ENCODE measurements at regions not wholly inside any gene's neighbourhood (a gene's known extent, or its start where the extent isn't known, plus 50 kb on each side); places are given as distances from the start of the nearest gene placed in this dataset.

GRCh38 chr2:116877944-116878343 is 936.5 kb upstream of the DDX18 start:
- no peak overlapping the region for H3K4me3 Mint-ChIP-seq (ENCODE audit: unreplicated experiment)
- DNase-seq (ENCODE audit: extremely low spot score, unreplicated experiment), result no peak
- no peaks in the 10 kb centered on the region for H3K4me1 Mint-ChIP-seq (ENCODE audit: unreplicated experiment)
- H3K27ac Mint-ChIP-seq (ENCODE audit: unreplicated experiment), result no peak overlapping the region
- no peak for TF ChIP-seq CTCF (IDR thresholded peaks at IDR 0.05)
- no peaks in the 10 kb centered on the region for H3K27me3 Mint-ChIP-seq (ENCODE audit: unreplicated experiment)
- peaks cover 5% of the 10 kb centered on the region for H3K9me3 Mint-ChIP-seq (ENCODE audit: unreplicated experiment)
- no peaks in the 10 kb centered on the region for H3K36me3 Mint-ChIP-seq (ENCODE audit: unreplicated experiment)

- Mint-ChIP-seq H3K27me3 (ENCODE audit: unreplicated experiment) (no peaks in the 10 kb centered on the region), H3K36me3 (ENCODE audit: unreplicated experiment) (no peaks in the 10 kb centered on the region), H3K4me1 (ENCODE audit: unreplicated experiment) (no peaks in the 10 kb centered on the region), H3K4me3 (ENCODE audit: unreplicated experiment) (no peak overlapping the region), H3K27ac (ENCODE audit: unreplicated experiment) (no peak overlapping the region), H3K9me3 (ENCODE audit: unreplicated experiment) (no peaks in the 10 kb centered on the region)
- no peak for TF ChIP-seq CTCF (IDR thresholded peaks at IDR 0.05)
- no peak for DNase-seq (ENCODE audit: extremely low spot score, unreplicated experiment)
These were observed 934.8 kb upstream of the DDX18 start for GRCh38 chr2:116879650-116880160.

- H3K27me3 Mint-ChIP-seq (ENCODE audit: unreplicated experiment), result no peaks in the 10 kb centered on the region
- H3K36me3 Mint-ChIP-seq (ENCODE audit: unreplicated experiment), result no peaks in the 10 kb centered on the region
- DNase-seq (ENCODE audit: extremely low spot score, unreplicated experiment), result no peak
- TF ChIP-seq CTCF (IDR thresholded peaks at IDR 0.05), result no peak
- H3K27ac Mint-ChIP-seq (ENCODE audit: unreplicated experiment), result no peak overlapping the region
- no peak overlapping the region for H3K4me3 Mint-ChIP-seq (ENCODE audit: unreplicated experiment)
- no peaks in the 10 kb centered on the region for H3K4me1 Mint-ChIP-seq (ENCODE audit: unreplicated experiment)
- peaks cover 16% of the 10 kb centered on the region for H3K9me3 Mint-ChIP-seq (ENCODE audit: unreplicated experiment)
These were observed 923.3 kb upstream of the DDX18 start for GRCh38 chr2:116891191-116891590.

GRCh38 chr2:116911540-116911939 is 903.0 kb upstream of the DDX18 start:
- Mint-ChIP-seq H3K4me3 (ENCODE audit: unreplicated experiment) (no peak overlapping the region), H3K9me3 (ENCODE audit: unreplicated experiment) (peaks cover 4% of the 10 kb centered on the region), H3K4me1 (ENCODE audit: unreplicated experiment) (no peaks in the 10 kb centered on the region)

GRCh38 chr2:116915673-116916072 is 898.8 kb upstream of the DDX18 start:
- H3K4me1 Mint-ChIP-seq (ENCODE audit: unreplicated experiment), result no peaks in the 10 kb centered on the region
- H3K36me3 Mint-ChIP-seq (ENCODE audit: unreplicated experiment), result no peaks in the 10 kb centered on the region
- no peaks in the 10 kb centered on the region for H3K9me3 Mint-ChIP-seq (ENCODE audit: unreplicated experiment)
- no peaks in the 10 kb centered on the region for H3K27me3 Mint-ChIP-seq (ENCODE audit: unreplicated experiment)
- no peak overlapping the region for H3K27ac Mint-ChIP-seq (ENCODE audit: unreplicated experiment)
- no peak overlapping the region for H3K4me3 Mint-ChIP-seq (ENCODE audit: unreplicated experiment)
- DNase-seq (ENCODE audit: extremely low spot score, unreplicated experiment), result no peak
- no peak for TF ChIP-seq CTCF (IDR thresholded peaks at IDR 0.05)

More at GRCh38 chr2:116911540-116911939, 903.0 kb upstream of the DDX18 start:
- no peak for DNase-seq (ENCODE audit: extremely low spot score, unreplicated experiment)
- Mint-ChIP-seq H3K36me3 (ENCODE audit: unreplicated experiment) (no peaks in the 10 kb centered on the region), H3K27ac (ENCODE audit: unreplicated experiment) (no peak overlapping the region), H3K27me3 (ENCODE audit: unreplicated experiment) (no peaks in the 10 kb centered on the region)
- no peak for TF ChIP-seq CTCF (IDR thresholded peaks at IDR 0.05)
